ENCODE measurements at regions not wholly inside any gene's neighbourhood (a gene's known extent, or its start where the extent isn't known, plus 50 kb on each side); places are given as distances from the start of the nearest gene placed in this dataset.
"Not testable (repeated sequence)": the region's sequence is repeated elsewhere in the genome, so short reads cannot be mapped to it uniquely, and the experiment has no call there.

- not testable (repeated sequence) for TF ChIP-seq POLR2AphosphoS5 (IDR thresholded peaks at IDR 0.05; ENCODE audit: low read depth, low read length); CTCF (IDR thresholded peaks at IDR 0.05); SIN3A (IDR thresholded peaks at IDR 0.05; ENCODE audit: borderline replicate concordance, low read depth, low read length)
Measured at GRCh38 chr15:20309395-20309794, 232.2 kb downstream of the GOLGA6L6 start.
